HUES48 (cell line): ENCODE measurements at regions not wholly inside any gene's neighbourhood (a gene's known extent, or its start where the extent isn't known, plus 50 kb on each side); places are given as distances from the start of the nearest gene placed in this dataset.

ENCODE experiments used
- H3K27ac ChIP-seq: one replicate; pipeline ENCODE4 v1.7.0; 2013; ENCODE audit warnings: low read depth, low read length, inconsistent platforms
- H3K27me3 ChIP-seq: 2 replicates; pipeline ENCODE4 v1.6.1; 2013; ENCODE audit warnings: mild to moderate bottlenecking, low read length; ENCODE audit not compliant: control insufficient read depth, insufficient read depth
- H3K36me3 ChIP-seq: 2 replicates; pipeline ENCODE4 v1.6.1; 2013; ENCODE audit warnings: low read length; ENCODE audit not compliant: control insufficient read depth, insufficient read depth
- H3K4me1 ChIP-seq: 2 replicates; pipeline ENCODE4 v1.6.1; 2013; ENCODE audit warnings: mild to moderate bottlenecking, low read length; ENCODE audit not compliant: control insufficient read depth, insufficient read depth
- H3K4me3 ChIP-seq: 2 replicates; pipeline ENCODE4 v1.5.1; 2013; ENCODE audit warnings: mild to moderate bottlenecking, low read depth, low read length
- H3K9ac ChIP-seq: 2 replicates; pipeline ENCODE4 v1.6.1; 2013; ENCODE audit warnings: mild to moderate bottlenecking, low read depth, low read length, moderate library complexity
- H3K9me3 ChIP-seq: 2 replicates; pipeline ENCODE4 v1.6.1; 2013; ENCODE audit warnings: low read length; ENCODE audit not compliant: control insufficient read depth, insufficient read depth

DNA sequence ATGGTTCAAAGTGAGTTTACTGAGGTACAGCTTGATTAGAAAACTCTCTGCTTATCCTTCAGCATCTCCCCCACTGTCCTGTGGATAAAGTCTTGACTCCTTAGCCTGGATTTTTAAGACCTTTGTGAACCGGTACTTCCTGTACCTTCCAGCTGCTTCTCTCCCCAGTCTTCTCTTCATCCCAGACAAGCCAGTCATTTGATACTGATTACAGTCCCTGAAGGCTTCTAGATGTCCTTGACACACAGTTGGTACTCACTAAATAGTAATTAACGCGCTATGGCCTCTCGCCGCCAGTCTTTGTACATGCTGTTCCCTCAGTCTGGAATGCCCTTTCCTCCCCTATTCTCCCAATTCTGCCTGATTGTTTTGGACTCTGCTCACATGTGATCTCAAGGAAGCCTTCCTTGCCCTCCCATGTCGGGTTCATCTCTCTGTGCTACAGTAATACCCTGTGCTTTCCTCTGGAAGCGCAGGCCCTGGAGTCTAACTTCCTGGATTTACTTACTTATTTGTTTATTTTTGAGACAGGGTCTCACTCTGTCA, 50.6 kb upstream of the PTGR2 start:
- no peaks in the 10 kb centered on the region for H3K27me3 ChIP-seq
- H3K36me3 ChIP-seq: no peaks in the 10 kb centered on the region
- H3K9me3 ChIP-seq: no peaks in the 10 kb centered on the region
- no peak overlapping the region for H3K9ac ChIP-seq
- no peak overlapping the region for H3K27ac ChIP-seq
- no peak overlapping the region for H3K4me3 ChIP-seq
- H3K4me1 ChIP-seq: no peaks in the 10 kb centered on the region

DNA sequence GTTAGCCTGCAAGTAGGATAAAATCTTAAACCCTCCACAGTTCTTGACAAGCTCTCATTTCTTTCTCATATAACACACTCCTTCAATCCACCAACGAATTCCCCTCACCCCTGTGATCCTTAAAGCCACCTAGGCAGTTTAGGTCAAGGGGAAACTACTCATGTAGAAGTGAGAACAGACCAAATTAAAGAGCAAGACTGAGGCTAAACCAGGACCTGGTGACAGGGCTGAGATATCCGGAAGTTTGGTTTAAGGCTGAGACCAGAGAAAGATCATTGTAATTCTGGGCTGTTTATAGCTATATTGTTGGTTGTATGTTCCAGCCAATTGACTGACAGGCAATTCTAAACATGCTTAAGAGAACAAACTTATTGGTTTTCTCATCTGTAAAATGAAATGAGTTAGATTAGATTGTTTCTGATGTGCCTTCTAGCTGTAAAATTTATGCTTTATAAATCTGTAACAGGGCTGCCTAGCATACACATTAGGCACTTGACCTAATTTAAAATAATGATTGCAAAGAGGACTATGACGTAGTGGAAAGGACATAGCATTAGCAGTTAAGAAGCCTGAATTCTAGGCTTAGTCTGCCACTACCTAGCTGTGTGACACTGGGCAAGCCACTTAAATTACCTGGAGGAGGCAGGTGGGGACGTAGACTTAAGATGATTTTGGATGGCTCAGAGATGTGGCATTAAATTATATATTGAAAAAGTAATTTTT, 53.9 kb upstream of the PTGR2 start:
- H3K9me3 ChIP-seq: no peaks in the 10 kb centered on the region
- H3K4me1 ChIP-seq: no peaks in the 10 kb centered on the region
- H3K27ac ChIP-seq: no peak overlapping the region
- H3K4me3 ChIP-seq: no peak overlapping the region
- H3K27me3 ChIP-seq: no peaks in the 10 kb centered on the region
- H3K9ac ChIP-seq: no peak overlapping the region
- H3K36me3 ChIP-seq: no peaks in the 10 kb centered on the region

DNA sequence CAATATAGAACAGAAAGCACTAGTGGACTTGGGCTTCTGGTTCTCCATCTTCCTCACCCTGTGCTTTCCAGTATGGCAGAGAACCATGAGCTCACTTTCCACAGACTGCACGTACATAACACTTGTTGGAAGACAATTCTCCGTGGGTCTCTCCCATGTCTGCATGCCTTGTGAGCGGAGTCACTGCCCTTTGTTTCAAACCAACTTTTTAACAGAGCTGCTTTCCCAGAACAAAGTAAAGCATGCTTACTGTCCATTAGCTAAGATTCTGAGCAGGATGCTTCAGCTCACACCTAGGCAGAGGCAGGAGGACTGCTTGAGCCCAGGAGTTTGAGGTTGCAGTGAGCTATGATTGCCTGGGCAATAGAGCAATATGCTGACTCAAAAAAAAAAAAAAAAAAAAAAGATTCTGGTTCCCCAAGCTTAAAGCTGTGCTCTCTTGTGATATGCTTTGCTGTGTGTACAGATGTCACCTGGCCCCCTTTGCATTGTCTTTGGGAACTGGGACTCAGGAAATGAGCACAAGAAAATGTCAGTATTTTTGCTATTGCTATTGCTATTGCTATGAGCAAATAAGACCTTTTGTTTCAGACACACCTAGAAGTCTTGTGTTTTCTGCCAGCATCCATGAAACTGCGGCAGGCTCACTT, 54.6 kb upstream of the PTGR2 start:
- H3K27me3 ChIP-seq: no peaks in the 10 kb centered on the region
- H3K36me3 ChIP-seq: no peaks in the 10 kb centered on the region
- H3K4me3 ChIP-seq: no peak overlapping the region
- no peak overlapping the region for H3K9ac ChIP-seq
- H3K27ac ChIP-seq: no peak overlapping the region
- H3K4me1 ChIP-seq: no peaks in the 10 kb centered on the region
- H3K9me3 ChIP-seq: no peaks in the 10 kb centered on the region

DNA sequence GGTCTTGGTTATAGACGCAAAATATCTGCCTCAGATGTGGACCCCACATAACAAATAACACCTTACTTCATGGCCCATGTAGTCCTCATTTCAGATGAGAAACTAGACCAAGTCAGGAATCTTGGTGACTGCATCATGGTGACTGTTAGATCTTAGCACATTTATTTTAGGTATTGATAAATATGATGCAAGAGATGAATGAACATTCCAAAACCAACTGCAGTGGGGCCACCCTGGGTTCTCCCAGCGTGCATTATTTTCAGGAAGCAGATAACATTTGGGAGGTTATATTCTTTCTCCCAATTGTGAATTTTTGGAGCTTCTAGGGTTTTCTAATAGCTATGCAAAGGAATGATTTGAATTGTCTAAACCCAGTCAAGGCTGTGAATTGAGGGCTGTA, 55.2 kb upstream of the PTGR2 start:
- Histone ChIP-seq H3K4me3 (no peak overlapping the region), H3K27ac (no peak overlapping the region), H3K4me1 (no peaks in the 10 kb centered on the region), H3K9ac (no peak overlapping the region), H3K27me3 (no peaks in the 10 kb centered on the region), H3K9me3 (no peaks in the 10 kb centered on the region), H3K36me3 (no peaks in the 10 kb centered on the region)

DNA sequence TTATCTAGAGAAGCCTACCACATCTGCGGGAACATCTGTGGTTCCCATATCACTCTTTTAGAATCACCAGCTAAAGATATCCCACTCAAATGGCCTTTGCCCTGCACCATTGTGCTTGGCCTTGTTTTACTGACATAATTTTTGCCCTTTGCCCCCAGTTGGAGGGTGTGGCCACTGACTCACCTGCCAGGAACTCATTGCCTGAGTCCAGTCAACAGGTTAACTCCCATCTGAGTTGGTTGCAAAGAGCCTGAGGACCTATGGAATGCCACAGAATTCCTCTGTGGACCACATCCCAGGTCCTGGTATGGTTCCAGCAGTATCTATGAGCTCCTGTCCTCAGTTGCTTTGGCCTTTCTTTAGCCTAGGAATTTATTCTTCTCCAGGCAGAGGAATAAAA, 55.7 kb upstream of the PTGR2 start:
- Histone ChIP-seq H3K9ac (no peak overlapping the region), H3K9me3 (no peaks in the 10 kb centered on the region), H3K4me3 (no peak overlapping the region), H3K4me1 (no peaks in the 10 kb centered on the region), H3K36me3 (no peaks in the 10 kb centered on the region), H3K27me3 (no peaks in the 10 kb centered on the region), H3K27ac (no peak overlapping the region)

DNA sequence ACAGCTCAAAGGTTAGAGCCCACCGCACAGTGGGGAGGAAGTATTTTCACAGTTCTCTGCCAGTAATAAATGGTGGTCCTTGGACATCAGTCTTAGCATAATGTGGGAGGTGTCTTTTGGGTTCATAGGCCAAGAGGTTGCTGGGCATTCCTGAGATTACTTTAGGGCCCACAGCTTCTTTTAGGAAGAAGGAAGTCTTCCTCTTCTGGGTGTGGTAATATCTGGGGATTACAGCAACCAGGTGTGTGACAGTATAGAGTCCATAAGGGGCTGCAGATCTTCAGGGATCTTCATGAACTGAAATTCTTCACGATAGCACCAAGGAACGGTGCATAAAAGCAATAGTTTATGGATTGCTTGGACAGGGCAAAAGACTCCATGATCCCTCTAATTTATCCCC, 56.2 kb upstream of the PTGR2 start:
- H3K27me3 ChIP-seq: no peaks in the 10 kb centered on the region; the same call in 1 of the 2 replicates
- no peak overlapping the region for H3K27ac ChIP-seq
- no peaks in the 10 kb centered on the region for H3K36me3 ChIP-seq
- no peaks in the 10 kb centered on the region for H3K4me1 ChIP-seq
- H3K9ac ChIP-seq: no peak overlapping the region
- H3K4me3 ChIP-seq: no peak overlapping the region
- no peaks in the 10 kb centered on the region for H3K9me3 ChIP-seq

DNA sequence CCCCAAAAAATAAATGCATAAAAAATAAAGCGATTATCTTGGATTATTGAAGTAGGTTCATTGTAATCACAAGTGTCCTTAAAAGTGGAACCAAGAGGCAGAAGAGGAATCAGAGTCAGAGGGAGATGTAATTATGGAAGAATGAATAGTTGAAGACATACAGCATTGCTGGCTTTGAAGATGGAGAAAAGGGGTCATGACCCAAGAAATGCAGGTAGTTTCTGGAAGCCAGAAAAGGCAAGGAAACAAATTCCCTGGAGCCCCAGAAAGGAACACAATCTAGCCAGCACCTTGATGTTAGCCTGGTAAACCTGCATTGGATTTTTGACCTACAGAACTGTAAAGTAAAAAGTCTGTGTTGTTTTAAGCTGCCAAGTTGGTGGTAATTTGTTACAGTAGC, 57.5 kb upstream of the PTGR2 start:
- no peaks in the 10 kb centered on the region for H3K9me3 ChIP-seq
- no peaks in the 10 kb centered on the region for H3K4me1 ChIP-seq
- H3K27me3 ChIP-seq: peaks cover 6% of the 10 kb centered on the region
- H3K4me3 ChIP-seq: no peak overlapping the region
- H3K9ac ChIP-seq: no peak overlapping the region
- H3K27ac ChIP-seq: no peak overlapping the region
- H3K36me3 ChIP-seq: no peaks in the 10 kb centered on the region

DNA sequence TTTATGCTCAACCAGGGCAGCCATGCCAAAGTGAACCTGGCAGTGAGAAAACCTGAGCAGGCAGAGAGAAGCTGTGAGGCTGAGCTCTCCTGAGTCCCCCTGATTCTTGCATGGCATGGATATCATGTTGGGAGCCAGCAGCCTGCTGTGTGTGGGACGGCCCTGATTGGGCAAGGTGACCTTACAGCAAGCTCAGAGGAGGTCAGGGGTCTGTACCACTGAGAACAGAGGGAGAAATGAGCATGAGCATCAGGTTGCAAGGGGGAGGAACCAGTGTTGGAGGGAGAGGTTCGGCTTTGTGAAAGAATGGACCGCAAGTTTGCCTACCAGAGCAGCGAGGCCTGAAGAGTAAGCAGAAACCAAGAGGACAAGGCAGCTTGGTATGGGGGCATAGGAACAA, 59.1 kb upstream of the PTGR2 start:
- Histone ChIP-seq H3K9ac (no peak overlapping the region), H3K4me1 (peaks cover 6% of the 10 kb centered on the region), H3K9me3 (no peaks in the 10 kb centered on the region), H3K27me3 (peaks cover 23% of the 10 kb centered on the region), H3K27ac (no peak overlapping the region), H3K36me3 (no peaks in the 10 kb centered on the region), H3K4me3 (no peak overlapping the region)

DNA sequence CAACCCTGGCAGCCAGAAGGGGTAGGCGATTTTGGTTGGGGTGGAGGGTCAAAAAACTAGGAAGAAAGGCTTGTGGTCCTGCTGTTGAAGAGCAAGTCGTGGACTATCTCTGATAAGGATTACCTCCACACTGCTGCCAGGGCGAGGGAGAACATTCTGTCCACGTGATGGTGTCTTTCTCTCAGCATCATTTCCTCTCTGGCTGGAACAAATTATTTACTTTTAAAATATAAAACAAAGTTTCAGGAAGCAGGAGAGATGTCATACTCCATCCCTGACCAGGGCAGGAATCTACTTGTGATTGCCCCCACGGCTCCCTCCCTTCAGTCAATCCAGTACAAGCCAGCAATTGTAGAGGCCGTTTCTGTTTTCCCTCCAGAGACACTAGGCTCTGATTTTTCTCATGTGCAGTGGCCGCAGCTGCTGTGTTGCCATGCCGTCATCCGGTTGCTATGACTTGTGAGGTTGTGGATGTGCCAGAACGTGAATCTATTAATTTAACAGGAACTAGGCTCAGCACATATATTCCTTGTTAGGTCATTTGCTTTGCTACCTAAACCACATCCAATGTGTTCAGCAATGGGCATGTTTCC, 61.5 kb upstream of the PTGR2 start:
- no peak overlapping the region for H3K9ac ChIP-seq
- no peak overlapping the region for H3K4me3 ChIP-seq
- no peaks in the 10 kb centered on the region for H3K9me3 ChIP-seq
- H3K4me1 ChIP-seq: peaks cover 15% of the 10 kb centered on the region
- H3K36me3 ChIP-seq: no peaks in the 10 kb centered on the region
- H3K27ac ChIP-seq: no peak overlapping the region
- peaks cover 41% of the 10 kb centered on the region for H3K27me3 ChIP-seq

DNA sequence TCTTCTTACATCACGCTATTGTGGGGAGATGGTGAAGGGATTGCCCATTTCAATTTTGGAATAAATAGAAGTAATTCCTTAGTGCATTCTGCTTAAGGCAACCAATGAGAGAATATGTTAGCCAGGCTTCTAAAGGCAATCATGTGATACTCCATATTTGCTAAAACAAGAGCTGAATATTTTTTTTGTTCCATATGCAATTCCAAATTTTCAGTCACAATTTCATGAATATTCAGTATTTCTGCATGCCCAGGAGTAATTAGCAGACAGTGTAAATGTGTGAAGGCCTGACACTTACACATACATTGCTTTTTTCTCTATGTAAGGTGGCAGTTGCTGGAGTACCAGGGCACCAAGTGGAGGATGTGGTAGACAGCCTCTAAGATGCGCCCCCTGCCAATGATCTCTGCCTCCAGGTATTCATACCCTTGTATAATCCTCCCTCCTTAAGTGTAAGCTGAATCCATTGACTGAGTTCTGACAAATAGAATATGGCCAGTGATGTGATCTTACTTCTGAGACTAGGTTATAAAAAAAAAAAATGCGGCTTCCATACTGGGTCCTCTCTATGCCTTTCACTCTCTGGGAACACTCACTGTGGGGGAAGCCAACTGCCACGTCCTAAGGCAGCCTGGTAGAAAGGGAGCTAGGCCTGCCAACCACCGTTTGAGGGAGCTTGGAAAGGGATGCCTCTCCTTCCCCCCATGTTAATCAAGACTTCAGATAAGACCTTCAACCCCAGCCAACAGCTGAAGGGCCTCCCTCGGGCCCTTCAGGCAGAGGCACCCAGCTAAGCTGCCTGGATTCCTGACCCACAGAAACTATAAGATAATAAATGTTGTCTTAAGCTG, 62.7 kb upstream of the PTGR2 start:
- H3K36me3 ChIP-seq: no peaks in the 10 kb centered on the region
- H3K4me3 ChIP-seq: no peak overlapping the region
- H3K9ac ChIP-seq: no peak overlapping the region
- no peaks in the 10 kb centered on the region for H3K9me3 ChIP-seq
- H3K4me1 ChIP-seq: peaks cover 26% of the 10 kb centered on the region
- H3K27ac ChIP-seq: no peak overlapping the region
- peaks cover 53% of the 10 kb centered on the region for H3K27me3 ChIP-seq

DNA sequence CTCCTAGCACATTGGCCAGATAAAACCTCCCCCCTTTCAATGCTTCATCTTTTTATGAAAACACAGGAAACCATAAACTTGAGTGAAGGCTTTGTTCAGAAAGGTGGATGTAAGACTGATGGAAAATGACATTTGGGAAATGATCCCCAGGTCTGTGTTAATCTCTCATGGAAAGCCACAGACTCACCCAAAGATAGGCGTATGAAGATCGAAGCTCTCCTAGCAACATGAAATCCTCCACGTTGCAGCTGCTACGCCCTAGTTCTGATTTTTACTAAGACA, 63.4 kb upstream of the PTGR2 start:
- H3K4me3 ChIP-seq: no peak overlapping the region
- peaks cover 56% of the 10 kb centered on the region for H3K27me3 ChIP-seq
- no peaks in the 10 kb centered on the region for H3K9me3 ChIP-seq
- no peaks in the 10 kb centered on the region for H3K36me3 ChIP-seq
- H3K9ac ChIP-seq: no peak overlapping the region
- H3K27ac ChIP-seq: no peak overlapping the region
- H3K4me1 ChIP-seq: peaks cover 26% of the 10 kb centered on the region
